Islet precursor cell (in vitro differentiated cells): ENCODE measurements at regions not wholly inside any gene's neighbourhood (a gene's known extent, or its start where the extent isn't known, plus 50 kb on each side); places are given as distances from the start of the nearest gene placed in this dataset.
A peak's percentile ranks its signal among the peaks of the same experiment; 100 is the strongest.

ENCODE experiments used
- DNase-seq: peaks from one replicate; pipeline ENCODE4 v3.0.0-alpha.2; 2018

- DNase-seq, result no peak
These were observed 338.8 kb downstream of the SEC14L1 start for GRCh38 chr17:77479372-77480198.

GRCh38 chr17:77480199-77480508 lies 339.4 kb downstream of the SEC14L1 start:
- DNase-seq, result no peak

- DNase-seq, result no peak
These were observed 339.9 kb downstream of the SEC14L1 start for GRCh38 chr17:77480509-77481215.

- no peak for DNase-seq
These were observed 341.0 kb downstream of the SEC14L1 start for GRCh38 chr17:77481476-77482374.

GRCh38 chr17:77482375-77483127 lies 341.8 kb downstream of the SEC14L1 start:
- DNase-seq, result no peak

GRCh38 chr17:77483128-77483598 lies 342.4 kb downstream of the SEC14L1 start:
- no peak for DNase-seq

GRCh38 chr17:77484111-77484510 lies 343.3 kb downstream of the SEC14L1 start:
- DNase-seq, result no peak

GRCh38 chr17:77485089-77485833 lies 344.5 kb downstream of the SEC14L1 start:
- DNase-seq, result no peak

- DNase-seq, result no peak
These were observed 346.5 kb downstream of the SEC14L1 start for GRCh38 chr17:77487211-77487629.

GRCh38 chr17:77487677-77488530 lies 347.1 kb downstream of the SEC14L1 start:
- DNase-seq, result no peak

- no peak for DNase-seq
These were observed 347.9 kb downstream of the SEC14L1 start for GRCh38 chr17:77488531-77489238.

- no peak for DNase-seq
These were observed 348.6 kb downstream of the SEC14L1 start for GRCh38 chr17:77489239-77489892.

GRCh38 chr17:77489893-77490255 lies 349.1 kb downstream of the SEC14L1 start:
- peak; percentile 54 for DNase-seq

- peak; percentile 50 for DNase-seq
These were observed 349.8 kb downstream of the SEC14L1 start for GRCh38 chr17:77490361-77491183.

GRCh38 chr17:77491921-77492445 lies 351.2 kb downstream of the SEC14L1 start:
- peak; percentile 53 for DNase-seq

GRCh38 chr17:77492446-77493237 lies 351.9 kb downstream of the SEC14L1 start:
- peak; percentile 54 for DNase-seq

- peak; percentile 45 for DNase-seq
These were observed 352.6 kb downstream of the SEC14L1 start for GRCh38 chr17:77493238-77493820.
